GM12878 (cell line): ENCODE measurements at regions not wholly inside any gene's neighbourhood (a gene's known extent, or its start where the extent isn't known, plus 50 kb on each side); places are given as distances from the start of the nearest gene placed in this dataset.

Source experiments
- EP300 ChIP-seq, 2 experiments: fragments of 150-350 bp in 1 of 2; IDR thresholded peaks; 2 replicates each; pipeline ENCODE4 v1.6.1; 2011 to 2012; ENCODE audit warnings: low read depth in 2 of 2, low read length in 2 of 2, borderline replicate concordance in 1 of 2, improper control_type of control experiment in 1 of 2, inconsistent platforms in 1 of 2; ENCODE audit not compliant: control insufficient read depth in 1 of 2
- EZH2 ChIP-seq: IDR thresholded peaks from 2 replicates; pipeline ENCODE4 v1.6.1; 2012; ENCODE audit warnings: low read depth, mild to moderate bottlenecking, control low read depth, inconsistent platforms, low read length, borderline replicate concordance; ENCODE audit not compliant: control insufficient read depth
- KDM1A ChIP-seq: fragments of 200-600 bp; sonication (generic); IDR thresholded peaks from 2 replicates; pipeline ENCODE4 v1.6.1; 2016; ENCODE audit warnings: borderline replicate concordance
- POLR2AphosphoS2 ChIP-seq: IDR thresholded peaks from 2 replicates; pipeline ENCODE4 v1.6.1; 2011; ENCODE audit warnings: low read depth, mild to moderate bottlenecking, low read length, improper control_type of control experiment, moderate library complexity
- POLR2AphosphoS5 ChIP-seq: IDR thresholded peaks from 2 replicates; pipeline ENCODE4 v1.6.1; 2011; ENCODE audit warnings: mild to moderate bottlenecking, low read length, inconsistent platforms
- SP1 ChIP-seq: IDR thresholded peaks from one replicate; pipeline ENCODE4 v1.6.1; 2011; ENCODE audit warnings: low read depth, low read length
- SUPT20H ChIP-seq: IDR thresholded peaks from 2 replicates; pipeline ENCODE4 v1.6.1; 2011; ENCODE audit warnings: low read depth, mild to moderate bottlenecking, low read length, moderate library complexity, borderline replicate concordance; ENCODE audit not compliant: control insufficient read depth
- YY1 ChIP-seq: IDR thresholded peaks from 2 replicates; pipeline ENCODE4 v1.6.1; 2011; ENCODE audit warnings: low read depth, mild to moderate bottlenecking, low read length
- TF ChIP-seq, protein P1 (sequence below), 3 experiments: IDR thresholded peaks in 2 of 3; conservative IDR thresholded peaks in 1 of 3; 2 replicates each; pipeline ENCODE4 v1.5.1; 2011; ENCODE audit warnings: low read depth in 3 of 3, low read length in 3 of 3, mild to moderate bottlenecking in 3 of 3, control low read depth in 2 of 3, moderate library complexity in 2 of 3, inconsistent platforms in 1 of 3, mixed read lengths in 1 of 3; ENCODE audit not compliant: control insufficient read depth in 2 of 3, insufficient read depth in 1 of 3; ENCODE audit errors: extremely low read depth in 1 of 3
- TF ChIP-seq, protein P2 (sequence below): IDR thresholded peaks from 2 replicates; pipeline ENCODE4 v1.6.1; 2011; ENCODE audit warnings: low read depth, mild to moderate bottlenecking, low read length, moderate library complexity, borderline replicate concordance; ENCODE audit errors: extremely low read depth
- TF ChIP-seq, protein P3 (sequence below): IDR thresholded peaks from 2 replicates; pipeline ENCODE4 v1.6.1; 2012; ENCODE audit warnings: low read length, inconsistent platforms

DNA sequence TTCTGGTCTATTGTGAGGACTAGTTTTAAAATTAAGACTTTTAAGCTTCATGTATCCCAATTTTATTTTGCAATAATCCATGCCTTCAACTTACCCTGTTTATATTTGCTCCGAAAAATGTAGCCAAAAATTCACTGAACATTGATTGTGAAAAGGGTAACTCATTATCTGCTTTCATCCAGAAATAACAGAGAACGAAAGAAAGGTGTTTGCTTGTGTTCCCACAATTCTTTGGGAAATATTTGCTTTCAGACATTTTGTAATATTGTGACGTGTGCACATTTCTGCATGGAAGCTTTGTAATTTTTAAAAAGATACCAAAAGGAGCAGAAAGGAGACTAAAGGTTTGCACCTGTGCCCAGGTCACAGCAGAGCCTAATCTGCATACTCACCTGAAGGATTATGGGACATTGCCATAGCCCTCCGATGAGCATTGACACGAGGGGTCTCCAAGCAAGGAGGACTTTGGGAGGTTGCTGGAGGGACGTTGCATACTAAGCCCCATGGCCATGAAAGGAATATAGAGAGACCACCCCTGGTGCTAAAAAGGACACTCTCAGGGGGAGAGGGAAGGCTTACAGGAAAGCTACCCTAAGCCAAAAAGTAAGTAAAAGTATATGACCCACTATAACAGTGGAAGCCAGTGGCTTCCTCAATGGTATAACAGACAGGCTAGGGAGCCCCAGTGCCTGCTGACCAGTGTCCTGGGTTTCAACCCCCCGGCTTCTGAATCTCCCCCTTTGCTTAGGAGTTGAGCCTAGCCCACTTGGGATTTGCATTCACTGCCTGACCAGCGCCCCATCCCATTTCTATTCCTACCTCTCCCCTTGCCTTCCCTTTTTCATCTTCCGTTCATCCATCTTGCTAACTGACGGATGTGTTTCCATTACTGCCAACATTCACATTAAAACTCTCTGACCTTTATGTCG lies 148.6 kb upstream of the ZC3H12A start:
- TF ChIP-seq EP300 (IDR thresholded peaks at IDR 0.05; ENCODE audit: borderline replicate concordance in 1 of 2, control insufficient read depth in 1 of 2, low read depth in 2 of 2, low read length in 2 of 2) (no peak), SP1 (no peak), POLR2AphosphoS2 (no peak), YY1 (no peak), POLR2AphosphoS5 (no peak), EZH2 (no peak), SUPT20H (no peak), KDM1A (no peak)
- TF ChIP-seq, protein P1, sequence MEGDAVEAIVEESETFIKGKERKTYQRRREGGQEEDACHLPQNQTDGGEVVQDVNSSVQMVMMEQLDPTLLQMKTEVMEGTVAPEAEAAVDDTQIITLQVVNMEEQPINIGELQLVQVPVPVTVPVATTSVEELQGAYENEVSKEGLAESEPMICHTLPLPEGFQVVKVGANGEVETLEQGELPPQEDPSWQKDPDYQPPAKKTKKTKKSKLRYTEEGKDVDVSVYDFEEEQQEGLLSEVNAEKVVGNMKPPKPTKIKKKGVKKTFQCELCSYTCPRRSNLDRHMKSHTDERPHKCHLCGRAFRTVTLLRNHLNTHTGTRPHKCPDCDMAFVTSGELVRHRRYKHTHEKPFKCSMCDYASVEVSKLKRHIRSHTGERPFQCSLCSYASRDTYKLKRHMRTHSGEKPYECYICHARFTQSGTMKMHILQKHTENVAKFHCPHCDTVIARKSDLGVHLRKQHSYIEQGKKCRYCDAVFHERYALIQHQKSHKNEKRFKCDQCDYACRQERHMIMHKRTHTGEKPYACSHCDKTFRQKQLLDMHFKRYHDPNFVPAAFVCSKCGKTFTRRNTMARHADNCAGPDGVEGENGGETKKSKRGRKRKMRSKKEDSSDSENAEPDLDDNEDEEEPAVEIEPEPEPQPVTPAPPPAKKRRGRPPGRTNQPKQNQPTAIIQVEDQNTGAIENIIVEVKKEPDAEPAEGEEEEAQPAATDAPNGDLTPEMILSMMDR (IDR thresholded peaks at IDR 0.05 in 2 of 3, conservative IDR thresholded peaks at IDR 0.05 in 1 of 3; ENCODE audit: control insufficient read depth in 2 of 3, extremely low read depth in 1 of 3, insufficient read depth in 1 of 3, low read depth in 3 of 3, low read length in 3 of 3) = no peak
- TF ChIP-seq, protein P2, sequence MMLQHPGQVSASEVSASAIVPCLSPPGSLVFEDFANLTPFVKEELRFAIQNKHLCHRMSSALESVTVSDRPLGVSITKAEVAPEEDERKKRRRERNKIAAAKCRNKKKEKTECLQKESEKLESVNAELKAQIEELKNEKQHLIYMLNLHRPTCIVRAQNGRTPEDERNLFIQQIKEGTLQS = no peak
- TF ChIP-seq, protein P3, sequence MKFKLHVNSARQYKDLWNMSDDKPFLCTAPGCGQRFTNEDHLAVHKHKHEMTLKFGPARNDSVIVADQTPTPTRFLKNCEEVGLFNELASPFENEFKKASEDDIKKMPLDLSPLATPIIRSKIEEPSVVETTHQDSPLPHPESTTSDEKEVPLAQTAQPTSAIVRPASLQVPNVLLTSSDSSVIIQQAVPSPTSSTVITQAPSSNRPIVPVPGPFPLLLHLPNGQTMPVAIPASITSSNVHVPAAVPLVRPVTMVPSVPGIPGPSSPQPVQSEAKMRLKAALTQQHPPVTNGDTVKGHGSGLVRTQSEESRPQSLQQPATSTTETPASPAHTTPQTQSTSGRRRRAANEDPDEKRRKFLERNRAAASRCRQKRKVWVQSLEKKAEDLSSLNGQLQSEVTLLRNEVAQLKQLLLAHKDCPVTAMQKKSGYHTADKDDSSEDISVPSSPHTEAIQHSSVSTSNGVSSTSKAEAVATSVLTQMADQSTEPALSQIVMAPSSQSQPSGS = no peak
